WERI-Rb-1 (cell line): ENCODE measurements at regions not wholly inside any gene's neighbourhood (a gene's known extent, or its start where the extent isn't known, plus 50 kb on each side); places are given as distances from the start of the nearest gene placed in this dataset.

Source experiments
- DNase-seq: peaks from one replicate; pipeline ENCODE4 v3.0.0-alpha.2; 2020
- H3K27ac ChIP-seq: fragments of 250-450 bp; sonication (Bioruptor Pico); 2 replicates; pipeline ENCODE4 v1.5.1; 2020; ENCODE audit warnings: mild to moderate bottlenecking, moderate library complexity
- H3K27me3 ChIP-seq: fragments of 250-450 bp; sonication (Bioruptor Pico); 2 replicates; pipeline ENCODE4 v1.5.1; 2021; ENCODE audit warnings: mild to moderate bottlenecking, low read depth, moderate library complexity; ENCODE audit not compliant: insufficient read depth, severe bottlenecking
- H3K36me3 ChIP-seq: fragments of 250-450 bp; sonication (Bioruptor Pico); 2 replicates; pipeline ENCODE4 v1.5.1; 2020; ENCODE audit warnings: mild to moderate bottlenecking, moderate library complexity
- H3K4me3 ChIP-seq: 2 replicates; pipeline ENCODE4 v1.5.1; 2011; ENCODE audit warnings: low read depth, mild to moderate bottlenecking, control low read depth, low read length
- H3K9me3 ChIP-seq: fragments of 250-450 bp; sonication (Bioruptor Pico); 2 replicates; pipeline ENCODE4 v1.5.1; 2021; ENCODE audit warnings: mild to moderate bottlenecking, moderate library complexity; ENCODE audit not compliant: severe bottlenecking
- TF ChIP-seq, protein P1 (sequence below): IDR thresholded peaks from 2 replicates; pipeline ENCODE4 v1.5.1; 2011; ENCODE audit warnings: low read depth, mild to moderate bottlenecking, control low read depth, inconsistent platforms, low read length

DNA sequence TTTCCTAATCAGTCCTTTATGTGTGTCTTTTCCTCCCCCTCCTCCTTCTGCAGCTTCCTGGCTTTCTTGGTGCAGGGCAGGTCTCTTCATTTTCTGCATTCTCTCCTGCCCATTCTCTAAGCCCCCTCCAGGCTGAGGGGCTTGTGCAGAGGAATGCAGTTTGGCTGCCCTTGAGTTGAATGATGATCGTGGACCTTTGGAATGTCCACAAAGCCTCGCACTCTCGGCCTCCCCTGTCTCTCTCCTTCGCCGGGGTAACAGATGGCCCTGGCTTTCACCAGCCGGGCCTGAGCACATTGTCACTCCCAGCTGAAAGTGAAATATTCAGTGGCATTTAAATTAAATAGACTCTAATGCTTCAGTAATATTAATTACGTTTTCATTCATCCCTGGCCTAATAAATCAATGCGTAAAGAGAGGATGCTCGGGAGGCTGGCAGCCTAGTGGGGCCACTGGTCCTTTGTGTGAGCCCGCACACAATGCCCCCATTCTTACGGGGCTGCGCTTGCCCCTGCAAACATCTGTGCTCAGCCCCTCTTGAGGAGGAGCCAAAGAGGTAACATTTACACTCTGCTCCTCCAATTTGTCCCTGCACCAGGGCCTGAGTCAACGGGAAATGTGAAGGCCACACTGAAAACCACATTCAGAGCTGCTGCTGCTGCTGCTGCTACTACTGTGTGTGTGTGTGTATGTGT lies 64.9 kb upstream of the PAX6 start:
- H3K27ac ChIP-seq, result no peak overlapping the region
- no peaks in the 10 kb centered on the region for H3K36me3 ChIP-seq
- TF ChIP-seq, protein P1, sequence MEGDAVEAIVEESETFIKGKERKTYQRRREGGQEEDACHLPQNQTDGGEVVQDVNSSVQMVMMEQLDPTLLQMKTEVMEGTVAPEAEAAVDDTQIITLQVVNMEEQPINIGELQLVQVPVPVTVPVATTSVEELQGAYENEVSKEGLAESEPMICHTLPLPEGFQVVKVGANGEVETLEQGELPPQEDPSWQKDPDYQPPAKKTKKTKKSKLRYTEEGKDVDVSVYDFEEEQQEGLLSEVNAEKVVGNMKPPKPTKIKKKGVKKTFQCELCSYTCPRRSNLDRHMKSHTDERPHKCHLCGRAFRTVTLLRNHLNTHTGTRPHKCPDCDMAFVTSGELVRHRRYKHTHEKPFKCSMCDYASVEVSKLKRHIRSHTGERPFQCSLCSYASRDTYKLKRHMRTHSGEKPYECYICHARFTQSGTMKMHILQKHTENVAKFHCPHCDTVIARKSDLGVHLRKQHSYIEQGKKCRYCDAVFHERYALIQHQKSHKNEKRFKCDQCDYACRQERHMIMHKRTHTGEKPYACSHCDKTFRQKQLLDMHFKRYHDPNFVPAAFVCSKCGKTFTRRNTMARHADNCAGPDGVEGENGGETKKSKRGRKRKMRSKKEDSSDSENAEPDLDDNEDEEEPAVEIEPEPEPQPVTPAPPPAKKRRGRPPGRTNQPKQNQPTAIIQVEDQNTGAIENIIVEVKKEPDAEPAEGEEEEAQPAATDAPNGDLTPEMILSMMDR, result no peak
- H3K27me3 ChIP-seq, result peaks cover 33% of the 10 kb centered on the region
- no peak overlapping the region for H3K4me3 ChIP-seq
- H3K9me3 ChIP-seq, result no peaks in the 10 kb centered on the region
- DNase-seq, result no peak

DNA sequence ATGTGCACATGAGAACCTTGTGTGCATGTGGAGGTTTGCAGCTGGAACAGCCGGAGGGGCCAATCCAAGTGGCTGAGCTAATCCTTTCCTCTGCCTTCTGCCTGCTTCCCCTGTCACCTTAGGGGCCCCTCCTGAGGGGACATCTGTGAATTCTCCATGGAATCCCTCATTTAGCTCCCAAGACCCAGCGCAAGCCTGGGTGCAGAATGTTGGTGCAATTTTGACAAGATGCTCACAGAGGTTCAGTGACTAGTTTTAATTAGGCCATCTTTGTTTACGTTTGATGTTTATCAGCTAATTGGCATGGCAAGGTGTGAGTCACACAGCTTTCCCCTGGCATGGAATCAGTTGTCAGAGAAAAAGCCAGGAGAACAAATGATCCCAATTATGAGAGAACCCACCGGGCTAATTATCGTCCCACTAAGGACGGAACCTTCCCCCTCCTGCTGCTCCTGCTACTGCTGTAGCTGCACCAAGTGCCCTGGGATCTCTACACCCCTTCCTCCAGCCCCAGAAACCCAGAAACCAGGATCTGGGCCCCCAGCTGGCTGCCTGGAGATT lies 63.6 kb upstream of the PAX6 start:
- Histone ChIP-seq H3K27me3 (peaks cover 33% of the 10 kb centered on the region), H3K4me3 (no peak overlapping the region), H3K27ac (no peak overlapping the region), H3K36me3 (no peaks in the 10 kb centered on the region), H3K9me3 (no peaks in the 10 kb centered on the region)
- TF ChIP-seq, protein P1, result no peak
- DNase-seq, result no peak

DNA sequence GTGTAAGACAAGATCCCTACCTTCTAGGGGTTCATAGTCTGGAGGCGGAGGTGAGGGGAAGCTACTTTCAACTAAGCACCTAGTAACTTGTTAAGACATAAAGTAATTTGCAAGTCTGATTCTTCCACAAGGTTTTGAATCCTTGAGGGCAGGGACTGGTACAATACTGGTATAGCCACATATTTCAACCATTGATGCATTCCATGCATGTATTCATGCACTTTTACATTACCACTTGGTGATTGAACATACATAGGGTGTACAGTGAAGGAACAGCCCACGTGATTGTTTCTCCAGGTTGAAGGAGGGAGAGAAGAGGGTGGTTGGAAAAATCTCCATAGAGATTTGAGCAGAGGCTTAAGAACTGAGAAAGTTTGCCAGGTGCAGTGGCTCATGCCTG lies 62.0 kb upstream of the PAX6 start:
- no peak overlapping the region for H3K4me3 ChIP-seq
- no peaks in the 10 kb centered on the region for H3K9me3 ChIP-seq
- H3K27ac ChIP-seq, result no peak overlapping the region
- peaks cover 27% of the 10 kb centered on the region for H3K27me3 ChIP-seq
- no peak for DNase-seq
- no peaks in the 10 kb centered on the region for H3K36me3 ChIP-seq
- TF ChIP-seq, protein P1, result no peak

DNA sequence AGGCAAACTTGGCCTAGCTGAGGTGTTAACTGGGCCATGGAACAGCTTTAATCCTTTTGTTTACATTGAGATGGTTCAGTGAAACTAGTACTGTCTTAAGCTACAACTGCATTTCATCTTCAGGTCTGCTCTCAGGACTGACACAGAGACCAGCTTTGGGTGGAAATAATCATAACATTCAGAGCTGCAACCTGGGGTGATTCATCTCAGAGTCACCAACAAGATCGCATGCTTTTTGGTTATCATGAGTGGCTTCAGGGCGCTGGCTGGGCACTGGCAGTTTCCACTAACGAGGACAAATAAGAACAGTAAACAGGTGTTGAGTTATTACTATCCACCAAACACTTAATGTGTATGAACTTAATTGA lies 60.9 kb upstream of the PAX6 start:
- Histone ChIP-seq H3K27me3 (peaks cover 25% of the 10 kb centered on the region), H3K4me3 (no peak overlapping the region), H3K27ac (no peak overlapping the region), H3K9me3 (no peaks in the 10 kb centered on the region), H3K36me3 (no peaks in the 10 kb centered on the region)
- TF ChIP-seq, protein P1, result no peak
- no peak for DNase-seq

DNA sequence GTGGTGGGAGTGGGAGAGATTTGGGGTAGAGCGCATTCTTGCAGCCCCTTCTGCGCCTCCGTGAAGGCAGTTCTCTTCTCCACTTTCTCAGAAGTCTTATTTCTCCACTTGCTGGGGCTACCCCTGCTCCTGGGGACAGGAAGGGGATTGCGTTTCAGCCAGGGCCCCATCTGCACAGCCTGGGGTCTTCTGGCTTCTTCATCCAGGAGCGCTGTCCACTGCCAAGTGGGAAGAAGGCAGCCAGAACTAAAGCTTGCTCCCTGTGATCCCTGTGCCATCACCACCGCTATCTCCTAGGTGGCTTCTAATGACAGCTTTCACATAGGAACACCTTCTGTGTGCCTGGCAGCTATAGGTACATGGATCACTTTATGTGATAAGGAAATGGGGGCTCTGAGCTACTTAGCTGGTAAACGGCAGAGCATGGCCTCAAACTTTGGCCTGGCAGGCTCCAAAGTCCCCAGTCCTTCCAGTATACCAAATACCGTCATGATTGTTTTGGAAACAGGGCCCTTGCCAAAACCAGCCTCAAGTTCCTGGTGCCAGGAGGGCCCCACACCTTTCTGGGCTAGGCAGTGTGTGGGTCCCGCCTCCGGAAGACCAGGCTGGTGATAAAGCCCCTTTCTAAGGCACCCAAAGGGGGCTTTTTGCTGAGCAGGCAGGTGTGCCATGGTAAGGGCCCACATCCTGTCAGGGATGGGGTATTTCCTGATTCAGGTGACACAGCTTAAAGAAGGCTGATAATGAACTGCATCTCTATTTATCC lies 60.4 kb upstream of the PAX6 start:
- Histone ChIP-seq H3K4me3 (no peak overlapping the region), H3K9me3 (no peaks in the 10 kb centered on the region), H3K27me3 (peaks cover 25% of the 10 kb centered on the region), H3K27ac (no peak overlapping the region), H3K36me3 (no peaks in the 10 kb centered on the region)
- DNase-seq, result no peak
- TF ChIP-seq, protein P1, result no peak
